Endometrial microvascular endothelial cells (primary cell): ENCODE measurements at regions not wholly inside any gene's neighbourhood (a gene's known extent, or its start where the extent isn't known, plus 50 kb on each side); places are given as distances from the start of the nearest gene placed in this dataset.
"Not testable (repeated sequence)": the region's sequence is repeated elsewhere in the genome, so short reads cannot be mapped to it uniquely, and the experiment has no call there.

Source experiments
- in situ Hi-C: cut with HindIII; loops from 2 replicates; pipeline ENCODE4 v1.10.0; 2017; ENCODE audit warnings: low sequenced_read_pairs, low pct_unique_long_range_greater_than_20kb; ENCODE audit errors: inconsistent ontology term

DNA sequence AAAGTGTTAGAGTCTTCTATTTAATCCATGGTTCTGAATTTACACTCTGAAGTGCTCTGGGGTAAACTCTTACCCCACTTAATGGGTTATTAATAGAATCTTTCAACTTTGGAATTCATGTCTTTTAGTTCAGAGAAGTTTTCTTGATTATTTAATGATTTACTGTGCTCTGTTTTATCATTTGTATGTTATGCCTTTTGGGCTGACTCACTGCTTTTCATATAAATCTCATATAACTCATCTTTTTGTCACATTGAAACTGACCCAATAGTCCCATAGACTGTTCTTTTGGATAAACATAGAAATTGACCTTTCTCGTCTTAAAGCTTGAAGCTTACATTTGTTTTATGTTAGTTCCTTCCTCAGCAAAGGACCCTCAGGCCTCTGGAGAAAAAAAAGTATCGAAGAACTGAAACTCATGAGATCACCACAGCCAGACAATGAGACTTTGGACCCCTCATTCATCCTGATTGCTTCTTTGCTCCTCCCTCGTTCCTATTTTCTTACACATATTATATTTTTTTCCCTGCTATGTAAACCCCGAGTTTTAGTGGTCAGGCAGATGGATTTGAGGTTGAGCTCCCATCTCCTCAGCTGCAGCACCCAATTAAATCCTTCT lies 229.1 kb upstream of the CBLB start:
- in situ Hi-C loops, result no loop called here

DNA sequence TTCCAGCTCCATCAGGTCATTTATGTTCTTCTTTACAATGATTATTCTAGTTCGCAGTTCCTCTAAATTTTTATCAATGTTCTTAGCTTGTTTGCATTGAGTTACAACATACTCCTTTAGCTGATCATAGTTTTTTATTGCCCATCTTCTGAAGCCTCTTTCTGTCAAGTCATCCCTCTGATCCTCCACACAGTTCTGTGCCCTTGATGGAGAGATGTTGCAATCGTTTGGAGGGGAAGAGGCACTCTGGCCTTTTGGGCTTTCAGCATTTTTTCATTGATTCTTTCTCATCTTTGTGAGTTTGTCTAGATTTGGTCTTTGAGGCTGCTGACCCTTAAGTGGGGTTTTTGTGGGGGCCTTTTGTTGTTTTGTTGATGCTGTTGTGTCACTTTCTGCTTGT lies 234.6 kb upstream of the CBLB start:
- in situ Hi-C loops, result no loop called here

DNA sequence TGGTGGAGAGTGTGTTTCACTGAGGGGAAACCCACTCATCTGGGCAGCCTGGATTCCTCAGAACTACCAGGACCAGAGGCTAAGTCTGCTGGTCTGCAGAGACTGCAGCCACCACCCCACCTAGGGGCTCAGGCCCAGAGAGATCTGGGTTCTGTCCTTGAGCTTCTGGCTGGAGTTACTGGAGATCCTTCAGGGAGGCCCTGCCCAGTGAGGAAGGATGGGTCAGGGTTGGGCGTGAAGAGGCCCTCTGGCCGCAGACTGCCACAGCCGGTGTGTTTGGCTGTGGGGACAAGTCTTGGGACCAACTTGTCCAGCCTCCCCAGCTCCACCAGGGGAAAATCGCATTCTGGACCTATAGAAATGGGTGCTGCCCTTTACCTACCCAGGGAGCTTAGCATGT lies 235.3 kb upstream of the CBLB start:
- in situ Hi-C loops, result no loop called here

DNA sequence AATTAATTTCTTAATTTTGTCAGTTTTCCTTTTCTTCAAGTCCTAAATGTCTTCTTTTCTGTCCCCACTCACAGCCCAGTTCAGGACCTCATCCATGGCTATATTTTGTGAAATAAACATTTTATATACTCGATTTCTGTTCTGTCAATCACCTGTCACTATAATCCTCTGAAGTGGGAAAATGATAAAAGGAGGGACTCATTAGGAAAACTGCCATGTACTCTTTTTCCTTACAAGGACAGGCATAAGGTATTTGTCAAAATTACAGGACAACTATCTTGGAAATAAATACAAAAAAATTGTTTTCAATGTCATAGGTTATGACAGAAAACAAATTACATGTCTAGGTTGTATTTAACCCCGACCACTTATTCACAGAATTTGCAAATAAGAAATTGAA lies 240.1 kb upstream of the CBLB start:
- in situ Hi-C loops, result no loop called here

- in situ Hi-C loops, result not testable (repeated sequence)
These were observed 243.7 kb upstream of the CBLB start for GRCh38 chr3:106112561-106112960.

DNA sequence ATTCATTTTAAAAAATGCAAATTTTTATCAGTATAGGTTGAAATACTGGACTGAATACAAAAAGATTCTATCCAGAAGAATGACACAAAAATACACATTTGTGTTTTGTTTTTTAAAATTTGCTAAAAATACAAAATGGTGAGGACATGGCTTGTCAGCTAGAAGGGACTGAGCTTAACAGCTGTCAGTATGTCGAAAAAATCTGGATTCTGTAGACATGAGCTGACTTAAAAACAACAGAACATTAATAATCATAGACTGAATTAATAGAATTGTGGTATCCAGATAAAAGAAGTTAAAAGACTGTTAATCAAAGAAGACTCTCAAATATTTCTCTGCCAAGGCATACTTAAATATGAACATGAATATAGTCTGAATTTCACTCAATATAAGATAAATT lies 244.9 kb upstream of the CBLB start:
- in situ Hi-C loops, result no loop called here

GRCh38 chr3:106114220-106114619 lies 245.4 kb upstream of the CBLB start:
- in situ Hi-C loops, result no loop called here

DNA sequence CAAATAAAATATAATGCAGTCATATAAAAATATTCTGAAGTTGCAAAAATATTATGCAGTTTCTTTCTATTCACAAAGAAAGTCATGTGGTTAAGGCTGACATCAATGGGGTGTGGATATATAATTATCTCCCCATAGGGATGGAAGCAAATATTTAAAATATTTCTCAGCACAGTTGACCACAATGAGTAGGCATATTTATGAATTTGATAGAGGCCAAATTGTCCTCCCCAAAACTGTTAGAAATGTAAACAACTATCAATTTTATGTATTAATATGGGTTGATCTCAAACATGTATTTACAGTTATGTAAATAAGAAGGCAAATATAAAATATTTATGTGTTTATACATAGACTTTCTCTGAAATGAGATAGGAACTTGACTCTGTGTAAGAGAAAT lies 246.0 kb upstream of the CBLB start:
- in situ Hi-C loops, result no loop called here

DNA sequence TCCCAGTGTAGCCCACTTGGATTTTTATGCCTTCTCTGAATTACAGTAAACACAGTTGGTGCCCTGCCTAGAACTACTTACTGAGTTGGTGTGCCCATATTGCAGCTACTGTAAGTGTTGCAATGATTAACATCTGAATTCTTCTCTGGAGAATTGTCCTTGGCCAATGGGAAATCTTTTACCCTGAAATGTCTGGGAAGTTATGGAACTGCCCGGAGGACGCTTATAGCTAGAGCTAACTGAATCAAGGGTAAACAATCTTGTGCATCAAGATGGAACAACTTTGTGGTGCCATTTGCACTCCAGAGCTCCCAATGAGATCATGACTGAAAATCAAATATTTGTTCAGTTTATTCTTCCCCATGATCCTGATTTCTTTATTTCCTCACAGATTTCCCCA lies 246.7 kb upstream of the CBLB start:
- in situ Hi-C loops, result no loop called here

GRCh38 chr3:106116733-106117489 lies 248.1 kb upstream of the CBLB start:
- in situ Hi-C loops, result no loop called here

DNA sequence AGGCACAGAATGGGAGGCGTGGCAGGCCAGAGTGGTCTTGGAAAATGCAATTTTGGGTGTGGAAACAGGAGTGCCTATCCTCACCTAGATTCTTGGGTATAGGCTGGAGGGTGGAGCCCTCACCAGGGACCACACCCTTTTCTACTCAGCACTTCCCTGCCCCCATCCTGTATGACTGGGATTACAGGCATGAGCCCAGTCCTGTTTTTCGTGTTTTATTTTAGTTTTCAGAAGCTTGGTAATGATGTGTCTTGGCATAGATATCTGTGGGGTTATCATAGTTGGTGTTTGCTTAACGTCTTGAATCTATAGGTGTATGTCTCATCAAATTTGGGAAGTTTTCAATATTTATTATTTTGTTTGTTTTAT lies 248.7 kb upstream of the CBLB start:
- in situ Hi-C loops, result no loop called here

DNA sequence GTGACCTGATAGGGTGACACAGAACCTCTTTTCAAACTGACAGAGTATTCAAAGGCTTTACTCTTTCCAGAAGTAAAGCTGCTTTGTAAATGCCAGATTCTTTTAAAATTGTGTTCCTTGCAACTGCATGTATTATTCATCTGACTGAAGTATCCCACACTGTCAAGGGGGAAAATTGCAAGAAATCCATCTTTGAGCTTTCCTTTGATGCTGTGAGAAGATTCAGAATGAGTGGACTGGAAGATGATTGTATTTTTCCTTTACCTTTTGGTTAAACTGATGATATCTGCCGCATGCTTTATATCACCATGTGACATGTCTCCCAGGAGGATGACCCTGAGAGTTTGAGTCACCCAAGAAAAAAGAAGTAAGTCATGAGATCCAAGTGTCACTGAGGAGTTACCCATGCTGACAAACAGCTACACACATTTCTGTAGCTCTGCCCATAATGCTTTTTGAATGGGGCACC lies 250.8 kb upstream of the CBLB start:
- in situ Hi-C loops, result no loop called here

- in situ Hi-C loops, result no loop called here
These were observed 251.5 kb upstream of the CBLB start for GRCh38 chr3:106120356-106120755.

DNA sequence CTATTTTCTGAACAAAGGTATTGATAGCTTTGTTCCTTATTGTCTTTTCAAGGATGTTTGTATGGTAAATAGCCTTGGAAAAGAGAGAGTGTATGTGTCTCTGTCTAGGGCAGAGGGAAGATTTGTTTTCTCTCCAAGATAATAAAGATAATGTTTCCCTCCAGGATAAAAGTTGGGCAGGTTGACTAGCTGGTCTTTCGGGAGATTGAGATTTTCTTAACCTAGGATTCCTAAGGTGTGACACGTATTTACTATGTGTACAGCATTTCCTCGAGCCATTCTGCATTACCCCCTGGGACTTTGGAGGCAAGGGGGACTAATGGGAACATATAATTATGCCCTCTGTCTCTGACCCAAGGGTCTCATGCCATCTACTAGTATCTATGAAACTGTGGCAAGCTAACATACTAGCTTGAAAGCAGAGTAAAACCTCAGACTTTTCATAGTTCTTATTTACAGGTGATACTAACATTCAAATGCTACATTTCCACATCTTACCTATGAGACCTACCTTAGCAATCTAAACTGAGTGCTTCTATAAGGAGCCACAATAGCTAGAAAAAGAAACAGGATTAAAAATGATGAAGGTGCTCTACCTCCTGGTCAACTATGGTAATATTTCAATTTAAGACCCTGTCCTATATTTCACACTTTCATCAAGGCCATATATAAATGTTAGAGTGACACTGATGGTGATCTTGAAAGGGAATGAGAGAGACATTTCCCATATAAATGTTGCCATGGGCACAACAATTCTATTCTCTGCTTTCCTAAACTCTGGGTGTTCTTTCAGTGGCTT lies 252.9 kb upstream of the CBLB start:
- in situ Hi-C loops, result no loop called here

GRCh38 chr3:106124818-106125217 lies 256.0 kb upstream of the CBLB start:
- in situ Hi-C loops, result no loop called here

GRCh38 chr3:106125321-106125720 lies 256.5 kb upstream of the CBLB start:
- in situ Hi-C loops, result no loop called here

DNA sequence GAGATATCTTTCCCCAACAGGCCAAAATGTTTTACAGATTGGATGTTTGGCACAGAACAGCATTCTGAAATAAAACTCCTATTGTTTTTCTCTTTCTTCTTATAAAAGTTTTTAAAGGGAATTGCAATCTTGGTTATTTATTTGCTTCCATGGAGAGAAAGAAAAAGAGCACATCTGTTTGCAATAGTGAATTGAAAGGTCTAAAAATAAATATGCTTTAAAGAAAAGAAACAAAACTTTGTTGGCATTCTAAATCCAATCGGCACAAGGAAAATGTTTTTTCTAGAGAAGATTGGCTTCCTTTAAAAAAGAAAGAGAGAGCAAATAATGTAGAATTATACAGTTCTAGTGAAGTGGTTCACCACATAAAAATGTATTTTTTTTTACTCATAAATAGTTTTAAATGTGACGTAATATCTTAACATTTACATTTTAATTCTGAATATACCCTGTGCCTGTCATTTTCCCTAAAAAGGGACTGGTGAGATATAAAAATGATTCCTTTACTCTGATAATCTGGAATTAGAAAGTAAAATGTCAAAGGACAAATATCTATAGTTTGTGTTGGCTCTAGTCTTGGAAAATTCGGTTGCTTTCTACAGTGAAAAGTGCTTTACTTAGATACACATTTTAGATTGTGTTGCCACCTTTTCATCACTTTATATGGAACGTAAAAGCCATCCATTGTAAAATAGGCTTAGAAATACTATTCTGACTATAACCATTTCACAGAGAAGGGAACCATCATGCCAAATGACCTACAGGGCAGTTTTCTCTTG lies 257.4 kb upstream of the CBLB start:
- in situ Hi-C loops, result no loop called here

- in situ Hi-C loops, result no loop called here
These were observed 258.0 kb upstream of the CBLB start for GRCh38 chr3:106126846-106127235.

DNA sequence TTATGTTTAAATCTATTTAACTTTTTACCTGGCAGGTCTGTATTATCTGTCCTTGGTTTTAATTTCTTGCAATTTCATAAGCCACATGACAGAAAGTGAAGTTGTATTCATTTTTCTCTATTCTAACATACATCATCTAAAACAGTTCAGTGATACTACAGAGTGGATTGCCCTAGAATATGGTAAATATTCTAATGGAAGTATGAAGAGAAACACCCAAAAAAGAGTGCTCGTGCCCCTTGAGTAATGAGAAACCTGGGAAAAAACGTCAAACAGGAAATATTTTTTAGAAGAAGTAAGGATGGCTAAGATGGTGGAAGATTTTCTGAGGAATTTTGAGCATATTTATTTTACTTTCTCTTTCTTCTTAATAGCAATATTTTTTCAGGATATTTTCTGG lies 261.1 kb upstream of the CBLB start:
- in situ Hi-C loops, result no loop called here
